ENCODE measurements at regions not wholly inside any gene's neighbourhood (a gene's known extent, or its start where the extent isn't known, plus 50 kb on each side); places are given as distances from the start of the nearest gene placed in this dataset.
A peak's percentile ranks its signal among the peaks of the same experiment; 100 is the strongest.

DNA sequence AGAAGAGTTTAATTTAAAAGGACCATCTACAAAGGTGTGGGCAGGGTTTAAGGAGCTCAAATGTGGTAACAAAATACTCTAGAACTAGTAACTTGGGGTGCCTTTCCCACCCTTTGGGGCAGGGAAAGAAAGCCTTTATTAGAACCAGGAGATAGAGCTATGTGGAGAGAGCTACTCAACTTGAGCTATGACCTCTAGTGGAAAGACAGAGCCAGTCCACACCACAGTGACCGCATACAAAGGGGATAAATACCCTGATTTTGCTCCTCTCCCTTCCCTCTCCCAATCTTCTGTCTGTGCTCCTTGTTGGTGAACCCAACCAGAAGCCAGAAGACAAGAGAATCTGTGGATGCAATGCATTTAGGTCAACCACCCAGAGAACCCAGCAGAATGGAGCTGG lies 54.4 kb upstream of the JAK1 start:
- no peaks in the 10 kb centered on the region for H4K20me1 ChIP-seq (ENCODE audit: control insufficient read depth, insufficient read depth, low read length, poor library complexity, severe bottlenecking)
- POLR2A ChIA-PET: no interaction called here
- WGBS (ENCODE audit: insufficient coverage): 89% methylated on average over 1 of the region's 1 CpG
- H3K9me3 ChIP-seq (ENCODE audit: control extremely low read depth in 1 of 3, control insufficient read depth in 2 of 3, insufficient read depth in 1 of 3, low read length in 2 of 3): no peaks in the 10 kb centered on the region
- intact Hi-C loops (cut with micrococcal nuclease): no loop called here
- no peaks in the 10 kb centered on the region for H3K4me1 Mint-ChIP-seq
- H3K27ac Mint-ChIP-seq: no peak overlapping the region
- no peak overlapping the region for H3K9ac ChIP-seq (ENCODE audit: low read length)
- no peak overlapping the region for H2AFZ ChIP-seq (ENCODE audit: insufficient read depth, low read depth, low read length, poor library complexity, severe bottlenecking)
- no peaks in the 10 kb centered on the region for H3K4me1 ChIP-seq (ENCODE audit: control insufficient read depth in 2 of 2, insufficient read depth in 2 of 2, low read length in 2 of 2)
- H3K27me3 Mint-ChIP-seq: no peaks in the 10 kb centered on the region
- H3K36me3 ChIP-seq (replicated peaks in 1 of 2; ENCODE audit: control extremely low read depth in 1 of 2, control insufficient read depth in 1 of 2, extremely low read depth in 1 of 2, insufficient read depth in 2 of 2, low read length in 1 of 2): no peaks in the 10 kb centered on the region
- H3K27ac ChIP-seq (ENCODE audit: low read length in 2 of 2): no peak overlapping the region
- CTCF ChIA-PET: interaction anchor here (0.8 to 2.2 kb wide), 16 partner anchors 9 to 196 kb away, joined by 3 to 10 read pairs (median 4); partner anchors contain the start of gene JAK1
- H3K9me3 Mint-ChIP-seq (ENCODE audit: insufficient read depth): no peaks in the 10 kb centered on the region
- no peak overlapping the region for H3K4me2 ChIP-seq (replicated peaks; ENCODE audit: low read depth, low read length, poor library complexity, severe bottlenecking)
- DNase-seq: no peak
- no peak for TF ChIP-seq EZH2 (IDR thresholded peaks at IDR 0.05; ENCODE audit: borderline replicate concordance, insufficient read depth, low read depth, low read length, poor library complexity, severe bottlenecking)
- TF ChIP-seq, protein P1, sequence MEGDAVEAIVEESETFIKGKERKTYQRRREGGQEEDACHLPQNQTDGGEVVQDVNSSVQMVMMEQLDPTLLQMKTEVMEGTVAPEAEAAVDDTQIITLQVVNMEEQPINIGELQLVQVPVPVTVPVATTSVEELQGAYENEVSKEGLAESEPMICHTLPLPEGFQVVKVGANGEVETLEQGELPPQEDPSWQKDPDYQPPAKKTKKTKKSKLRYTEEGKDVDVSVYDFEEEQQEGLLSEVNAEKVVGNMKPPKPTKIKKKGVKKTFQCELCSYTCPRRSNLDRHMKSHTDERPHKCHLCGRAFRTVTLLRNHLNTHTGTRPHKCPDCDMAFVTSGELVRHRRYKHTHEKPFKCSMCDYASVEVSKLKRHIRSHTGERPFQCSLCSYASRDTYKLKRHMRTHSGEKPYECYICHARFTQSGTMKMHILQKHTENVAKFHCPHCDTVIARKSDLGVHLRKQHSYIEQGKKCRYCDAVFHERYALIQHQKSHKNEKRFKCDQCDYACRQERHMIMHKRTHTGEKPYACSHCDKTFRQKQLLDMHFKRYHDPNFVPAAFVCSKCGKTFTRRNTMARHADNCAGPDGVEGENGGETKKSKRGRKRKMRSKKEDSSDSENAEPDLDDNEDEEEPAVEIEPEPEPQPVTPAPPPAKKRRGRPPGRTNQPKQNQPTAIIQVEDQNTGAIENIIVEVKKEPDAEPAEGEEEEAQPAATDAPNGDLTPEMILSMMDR (IDR thresholded peaks at IDR 0.05): peak; percentile 16
- no peaks in the 10 kb centered on the region for H3K27me3 ChIP-seq (replicated peaks in 1 of 4; ENCODE audit: control extremely low read depth in 1 of 4, control insufficient read depth in 3 of 4, insufficient read depth in 4 of 4, low read length in 3 of 4)
- H3K4me3 ChIP-seq (ENCODE audit: control extremely low read depth in 1 of 5, extremely low read depth in 1 of 5, insufficient read depth in 1 of 5, low read depth in 2 of 5, low read length in 4 of 5): no peak overlapping the region
- no peak overlapping the region for H3K4me3 Mint-ChIP-seq
- ATAC-seq (ENCODE audit: low read depth): no peak
- H3K79me2 ChIP-seq (ENCODE audit: control insufficient read depth, insufficient read depth, low read length): no peaks in the 10 kb centered on the region

DNA sequence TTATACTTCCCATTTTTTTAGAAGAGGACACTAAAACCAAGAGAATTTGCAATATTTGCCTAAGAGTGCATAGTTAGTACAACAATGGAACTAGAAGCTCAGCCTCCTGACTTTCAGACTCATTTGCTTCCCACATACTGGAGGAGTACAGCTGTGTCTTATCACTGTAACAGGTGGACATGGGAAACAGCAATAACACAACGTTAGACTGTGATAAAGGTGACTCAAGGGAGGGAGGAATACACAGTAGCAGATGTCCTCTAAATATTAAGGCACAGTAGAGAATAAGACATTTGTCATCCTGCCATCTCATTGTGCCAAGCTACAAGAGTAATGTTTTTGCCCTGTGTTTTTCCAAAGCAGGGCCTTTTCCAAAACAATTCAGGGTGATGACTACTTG lies 55.4 kb upstream of the JAK1 start:
- POLR2A ChIA-PET: no interaction called here
- no peak overlapping the region for H3K4me2 ChIP-seq (replicated peaks; ENCODE audit: low read depth, low read length, poor library complexity, severe bottlenecking)
- intact Hi-C loops (cut with micrococcal nuclease): no loop called here
- no peaks in the 10 kb centered on the region for H3K4me1 ChIP-seq (ENCODE audit: control insufficient read depth in 2 of 2, insufficient read depth in 2 of 2, low read length in 2 of 2)
- no peak overlapping the region for H3K9ac ChIP-seq (ENCODE audit: low read length)
- H3K27ac Mint-ChIP-seq: no peak overlapping the region
- H3K27ac ChIP-seq (ENCODE audit: low read length in 2 of 2): no peak overlapping the region
- DNase-seq: no peak
- no peaks in the 10 kb centered on the region for H3K79me2 ChIP-seq (ENCODE audit: control insufficient read depth, insufficient read depth, low read length)
- no peaks in the 10 kb centered on the region for H3K27me3 ChIP-seq (replicated peaks in 1 of 4; ENCODE audit: control extremely low read depth in 1 of 4, control insufficient read depth in 3 of 4, insufficient read depth in 4 of 4, low read length in 3 of 4)
- H4K20me1 ChIP-seq (ENCODE audit: control insufficient read depth, insufficient read depth, low read length, poor library complexity, severe bottlenecking): no peaks in the 10 kb centered on the region
- ATAC-seq (ENCODE audit: low read depth): no peak
- H3K9me3 ChIP-seq (ENCODE audit: control extremely low read depth in 1 of 3, control insufficient read depth in 2 of 3, insufficient read depth in 1 of 3, low read length in 2 of 3): no peaks in the 10 kb centered on the region
- WGBS (ENCODE audit: insufficient coverage): no CpG with 5 or more reads among the region's 1 CpG
- TF ChIP-seq EZH2 (IDR thresholded peaks at IDR 0.05; ENCODE audit: borderline replicate concordance, insufficient read depth, low read depth, low read length, poor library complexity, severe bottlenecking): no peak
- TF ChIP-seq, protein P1 (IDR thresholded peaks at IDR 0.05): no peak
- H3K4me3 Mint-ChIP-seq: no peak overlapping the region
- H2AFZ ChIP-seq (ENCODE audit: insufficient read depth, low read depth, low read length, poor library complexity, severe bottlenecking): no peak overlapping the region
- no peaks in the 10 kb centered on the region for H3K9me3 Mint-ChIP-seq (ENCODE audit: insufficient read depth)
- CTCF ChIA-PET: interaction anchor here (1.1 to 2.2 kb wide), 7 partner anchors 13 to 191 kb away, joined by 3 to 9 read pairs (median 4); no protein-coding TSS in a partner anchor
- H3K4me1 Mint-ChIP-seq: no peaks in the 10 kb centered on the region
- no peak overlapping the region for H3K4me3 ChIP-seq (ENCODE audit: control extremely low read depth in 1 of 5, extremely low read depth in 1 of 5, insufficient read depth in 1 of 5, low read depth in 2 of 5, low read length in 4 of 5)
- no peaks in the 10 kb centered on the region for H3K36me3 ChIP-seq (replicated peaks in 1 of 2; ENCODE audit: control extremely low read depth in 1 of 2, control insufficient read depth in 1 of 2, extremely low read depth in 1 of 2, insufficient read depth in 2 of 2, low read length in 1 of 2)
- no peaks in the 10 kb centered on the region for H3K27me3 Mint-ChIP-seq
